ENCODE measurements at regions not wholly inside any gene's neighbourhood (a gene's known extent, or its start where the extent isn't known, plus 50 kb on each side); places are given as distances from the start of the nearest gene placed in this dataset.

DNA sequence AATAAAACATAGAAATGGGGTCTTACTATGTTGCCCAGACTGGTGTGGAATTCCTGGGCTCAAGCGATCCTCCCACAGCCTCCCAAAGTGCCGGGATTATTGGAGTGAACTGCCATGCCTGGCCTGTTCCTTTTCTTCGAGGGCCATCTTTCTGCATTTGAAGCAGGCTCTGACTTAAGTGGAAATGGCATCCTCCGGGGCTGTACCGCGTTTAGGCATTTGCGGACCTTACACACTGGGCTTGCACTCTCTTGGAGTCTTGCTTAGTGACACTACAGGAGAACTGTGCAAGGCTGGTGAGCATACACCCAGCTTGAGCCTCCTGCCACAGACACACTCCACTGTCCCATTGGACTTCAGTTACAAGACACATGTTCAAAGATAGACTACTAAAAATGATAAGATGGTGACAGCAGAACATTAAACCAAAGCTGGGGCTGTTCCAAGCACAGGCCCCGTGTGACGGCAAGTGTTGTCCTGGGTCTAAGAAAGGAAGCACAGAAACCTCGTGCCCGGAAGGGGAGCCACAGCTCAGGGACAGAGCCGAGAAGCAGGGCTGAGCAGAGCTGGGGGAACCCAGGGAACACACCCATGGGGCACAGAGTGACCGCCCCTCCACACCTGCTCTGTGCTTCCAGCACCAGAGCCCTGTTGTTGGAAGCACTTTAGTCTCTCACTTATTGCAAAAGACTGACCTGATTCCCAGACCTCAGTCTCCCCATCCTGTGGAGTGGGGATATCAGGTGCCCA is 59.0 kb upstream of the SHANK2 start:
- no peak for DNase-seq

GRCh38 chr11:71310184-71310583 is 57.8 kb upstream of the SHANK2 start:
- DNase-seq, result no peak

GRCh38 chr11:71309611-71310010 is 57.2 kb upstream of the SHANK2 start:
- DNase-seq, result no peak

DNA sequence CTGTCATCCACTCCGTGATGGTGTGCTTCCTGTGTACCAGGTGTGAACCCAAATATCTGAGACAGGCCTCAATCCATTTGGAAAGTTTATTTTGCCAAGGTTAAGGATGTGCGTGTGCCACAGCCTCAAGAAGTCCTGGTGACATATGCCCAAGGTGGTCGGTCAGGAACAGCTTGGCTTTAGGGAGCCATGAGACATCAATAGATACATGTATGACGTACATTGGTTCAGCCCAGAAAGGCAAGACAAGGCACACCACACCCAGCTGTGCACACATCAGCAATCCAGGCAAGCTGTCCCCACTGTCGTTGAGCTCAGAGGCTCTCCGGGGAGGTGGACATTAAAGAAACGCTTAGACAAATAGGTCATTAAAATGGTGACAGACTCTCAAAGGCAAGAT is 56.8 kb upstream of the SHANK2 start:
- DNase-seq, result no peak

- no peak for DNase-seq
Observed at GRCh38 chr11:71307811-71308645, 55.7 kb upstream of the SHANK2 start.

DNA sequence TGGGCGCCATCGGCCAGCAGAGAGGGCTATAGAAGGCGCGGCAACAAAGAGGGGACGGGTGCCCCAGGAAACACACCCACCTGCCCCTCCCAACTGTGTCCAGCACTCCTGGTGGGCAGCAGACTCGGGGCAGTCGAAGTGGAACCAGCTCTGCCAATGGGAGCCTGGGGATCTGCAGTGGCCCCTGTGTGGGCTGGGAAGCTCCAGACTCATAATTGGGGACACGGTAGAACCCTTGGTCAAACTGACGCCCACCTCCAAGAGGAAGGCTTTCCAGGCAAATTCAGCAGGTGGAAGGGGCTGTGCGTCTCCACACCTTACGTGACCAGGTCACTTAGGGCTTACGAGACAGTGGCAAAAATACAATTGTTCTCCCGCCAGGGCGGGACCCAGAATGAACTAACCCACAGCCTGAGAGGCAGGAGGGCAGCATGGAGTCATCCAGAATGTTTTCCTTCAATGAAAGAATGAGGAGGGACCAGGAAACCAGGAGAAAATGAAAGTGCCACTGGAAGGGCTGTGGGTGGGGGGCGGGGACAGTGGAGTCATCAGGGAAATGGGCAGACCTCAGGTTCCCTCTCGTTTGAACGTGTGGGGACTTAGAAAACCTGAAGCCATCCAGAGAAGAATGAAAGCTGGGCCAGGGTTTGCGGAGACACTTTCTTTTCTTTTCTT is 53.2 kb upstream of the SHANK2 start:
- DNase-seq, result no peak

- no peak for DNase-seq
Observed at GRCh38 chr11:71305041-71305440, 52.7 kb upstream of the SHANK2 start.

- DNase-seq, result no peak
Observed at GRCh38 chr11:71304491-71304890, 52.1 kb upstream of the SHANK2 start.

GRCh38 chr11:71304045-71304444 is 51.7 kb upstream of the SHANK2 start:
- no peak for DNase-seq

- no peak for DNase-seq
Observed at GRCh38 chr11:71302911-71303310, 50.5 kb upstream of the SHANK2 start.

- DNase-seq, result no peak
Observed at GRCh38 chr11:71302534-71302909, 50.1 kb upstream of the SHANK2 start.
